SK-N-SH treated with all-trans-retinoic acid at 6 μM for 48 hours (cell line): ENCODE measurements at regions not wholly inside any gene's neighbourhood (a gene's known extent, or its start where the extent isn't known, plus 50 kb on each side); places are given as distances from the start of the nearest gene placed in this dataset.

Source experiments
- ATAC-seq: fragments of 200-7000 bp; cut with Tn5 transposase; 3 replicates; pipeline ENCODE4 v1.9.1; 2020; ENCODE audit warnings: mild to moderate bottlenecking, moderate library complexity
- ARNTL ChIP-seq: fragments of 450-650 bp; formaldehyde crosslinking; IDR thresholded peaks from 2 replicates; pipeline ENCODE4 v1.5.0; 2020; ENCODE audit warnings: low read depth, mild to moderate bottlenecking, moderate library complexity, borderline replicate concordance
- BACH2 ChIP-seq: fragments of 250-450 bp; sonication (Bioruptor Pico); IDR thresholded peaks from 2 replicates; pipeline ENCODE4 v1.9.0; 2021; ENCODE audit warnings: mild to moderate bottlenecking, borderline replicate concordance
- CREB5 ChIP-seq: fragments of 250-450 bp; sonication (Bioruptor Pico); IDR thresholded peaks from 2 replicates; pipeline ENCODE4 v1.5.1; 2020; ENCODE audit warnings: low read depth, mild to moderate bottlenecking, moderate library complexity
- CSDC2 ChIP-seq: fragments of 250-450 bp; sonication (Bioruptor Pico); IDR thresholded peaks from 2 replicates; pipeline ENCODE4 v1.5.0; 2020; ENCODE audit warnings: mild to moderate bottlenecking, moderate library complexity
- CSRNP3 ChIP-seq: fragments of 250-450 bp; sonication (Bioruptor Pico); IDR thresholded peaks from 2 replicates; pipeline ENCODE4 v1.5.1; 2021; ENCODE audit warnings: mild to moderate bottlenecking, moderate library complexity
- ESRRG ChIP-seq: fragments of 250-450 bp; sonication (Bioruptor Pico); IDR thresholded peaks from 2 replicates; pipeline ENCODE4 v1.6.1; 2021; ENCODE audit warnings: mild to moderate bottlenecking
- GLIS3 ChIP-seq: fragments of 250-450 bp; sonication (Bioruptor Pico); IDR thresholded peaks from 2 replicates; pipeline ENCODE4 v1.5.0; 2020; ENCODE audit warnings: mild to moderate bottlenecking, moderate library complexity
- ISL1 ChIP-seq: fragments of 250-450 bp; sonication (Bioruptor Pico); IDR thresholded peaks from 2 replicates; pipeline ENCODE4 v2.1.2; 2022; ENCODE audit warnings: mild to moderate bottlenecking, moderate library complexity
- OSR1 ChIP-seq: fragments of 250-450 bp; sonication (Bioruptor Pico); IDR thresholded peaks from 2 replicates; pipeline ENCODE4 v1.8.0; 2022; ENCODE audit warnings: moderate library complexity, mild to moderate bottlenecking, inconsistent platforms
- PATZ1 ChIP-seq: fragments of 250-450 bp; sonication (Bioruptor Pico); IDR thresholded peaks from 2 replicates; pipeline ENCODE4 v1.8.0; 2020; ENCODE audit warnings: mild to moderate bottlenecking, moderate library complexity, borderline replicate concordance
- POU6F1 ChIP-seq: fragments of 250-450 bp; sonication (Bioruptor Pico); IDR thresholded peaks from 2 replicates; pipeline ENCODE4 v1.8.0; 2021; ENCODE audit warnings: low read depth, mild to moderate bottlenecking, moderate library complexity, borderline replicate concordance
- PPARA ChIP-seq: fragments of 250-450 bp; sonication (Bioruptor Pico); IDR thresholded peaks from 2 replicates; pipeline ENCODE4 v1.5.0; 2020; ENCODE audit warnings: mild to moderate bottlenecking, borderline replicate concordance
- RARB ChIP-seq: fragments of 250-450 bp; sonication (Bioruptor Pico); IDR thresholded peaks from 2 replicates; pipeline ENCODE4 v1.8.0; 2021; ENCODE audit warnings: mild to moderate bottlenecking, moderate library complexity
- SNAI2 ChIP-seq: fragments of 250-450 bp; sonication (Bioruptor Pico); IDR thresholded peaks from 2 replicates; pipeline ENCODE4 v1.5.0; 2020; ENCODE audit warnings: mild to moderate bottlenecking, moderate library complexity
- TCF4 ChIP-seq: fragments of 250-450 bp; sonication (Bioruptor Pico); IDR thresholded peaks from 2 replicates; pipeline ENCODE4 v1.8.0; 2021; ENCODE audit warnings: mild to moderate bottlenecking, moderate library complexity, borderline replicate concordance
- TOX ChIP-seq: fragments of 250-450 bp; sonication (Bioruptor Pico); IDR thresholded peaks from 2 replicates; pipeline ENCODE4 v1.8.0; 2021; ENCODE audit warnings: mild to moderate bottlenecking, moderate library complexity, borderline replicate concordance
- TSHZ2 ChIP-seq: fragments of 250-450 bp; sonication (Bioruptor Pico); IDR thresholded peaks from 2 replicates; pipeline ENCODE4 v1.5.0; 2020; ENCODE audit warnings: mild to moderate bottlenecking, moderate library complexity
- ZC3H10 ChIP-seq: fragments of 250-450 bp; sonication (Bioruptor Pico); IDR thresholded peaks from 2 replicates; pipeline ENCODE4 v1.5.1; 2021; ENCODE audit warnings: mild to moderate bottlenecking, moderate library complexity
- ZFP3 ChIP-seq: fragments of 250-450 bp; sonication (Bioruptor Pico); IDR thresholded peaks from 2 replicates; pipeline ENCODE4 v1.5.0; 2020; ENCODE audit warnings: mild to moderate bottlenecking, moderate library complexity
- ZFP30 ChIP-seq: fragments of 450-650 bp; formaldehyde crosslinking; IDR thresholded peaks from 2 replicates; pipeline ENCODE4 v1.5.0; 2022; ENCODE audit warnings: mild to moderate bottlenecking, moderate library complexity
- ZNF565 ChIP-seq: fragments of 450-650 bp; formaldehyde crosslinking; conservative IDR thresholded peaks from 2 replicates; pipeline ENCODE4 v1.5.0; 2020; ENCODE audit warnings: low read depth, mild to moderate bottlenecking, moderate library complexity
- ZNF70 ChIP-seq: fragments of 450-650 bp; formaldehyde crosslinking; IDR thresholded peaks from 2 replicates; pipeline ENCODE4 v1.5.0; 2020; ENCODE audit warnings: mild to moderate bottlenecking, moderate library complexity
- ZNF8 ChIP-seq: fragments of 450-650 bp; formaldehyde crosslinking; IDR thresholded peaks from 2 replicates; pipeline ENCODE4 v1.5.0; 2020; ENCODE audit warnings: mild to moderate bottlenecking, moderate library complexity

GRCh38 chr10:5268743-5269142 lies 72.1 kb downstream of the AKR1C4 start:
- ATAC-seq = no peak
- TF ChIP-seq RARB (CRISPR knock-in tag) = no peak
- TF ChIP-seq GLIS3 = no peak
- no peak for TF ChIP-seq CREB5 (CRISPR knock-in tag)

GRCh38 chr10:5269791-5270190 lies 73.2 kb downstream of the AKR1C4 start:
- no peak for TF ChIP-seq BACH2 (CRISPR knock-in tag)
- no peak for TF ChIP-seq ZNF565 (CRISPR knock-in tag)
- TF ChIP-seq ESRRG (CRISPR knock-in tag) = no peak
- no peak for TF ChIP-seq TOX (CRISPR knock-in tag)
- no peak for TF ChIP-seq ZFP30 (CRISPR knock-in tag)
- no peak for TF ChIP-seq TCF4
- TF ChIP-seq GLIS3 = no peak
- TF ChIP-seq RARB (CRISPR knock-in tag) = no peak
- TF ChIP-seq POU6F1 (CRISPR knock-in tag) = no peak
- TF ChIP-seq OSR1 (CRISPR knock-in tag) = no peak
- no peak for TF ChIP-seq CREB5 (CRISPR knock-in tag)
- TF ChIP-seq TSHZ2 (CRISPR knock-in tag) = no peak
- no peak for TF ChIP-seq SNAI2
- TF ChIP-seq ZFP3 (CRISPR knock-in tag) = no peak
- no peak for TF ChIP-seq ARNTL
- no peak for TF ChIP-seq PPARA
- TF ChIP-seq ISL1 (CRISPR knock-in tag) = no peak
- TF ChIP-seq ZC3H10 (CRISPR knock-in tag) = no peak
- TF ChIP-seq ZNF8 = no peak
- no peak for ATAC-seq

- TF ChIP-seq ZC3H10 (CRISPR knock-in tag) (no peak), ESRRG (CRISPR knock-in tag) (no peak), CSDC2 (no peak), GLIS3 (no peak), ZNF70 (CRISPR knock-in tag) (no peak), POU6F1 (CRISPR knock-in tag) (no peak), PPARA (no peak), SNAI2 (no peak), TCF4 (no peak), PATZ1 (CRISPR knock-in tag) (no peak), ZNF565 (CRISPR knock-in tag) (no peak), ZFP3 (CRISPR knock-in tag) (no peak), TOX (CRISPR knock-in tag) (no peak), CSRNP3 (CRISPR knock-in tag) (no peak)
- no peak for ATAC-seq
Measured at GRCh38 chr10:5271526-5271925, 74.9 kb downstream of the AKR1C4 start.
